ENCODE measurements at regions not wholly inside any gene's neighbourhood (a gene's known extent, or its start where the extent isn't known, plus 50 kb on each side); places are given as distances from the start of the nearest gene placed in this dataset.

DNA sequence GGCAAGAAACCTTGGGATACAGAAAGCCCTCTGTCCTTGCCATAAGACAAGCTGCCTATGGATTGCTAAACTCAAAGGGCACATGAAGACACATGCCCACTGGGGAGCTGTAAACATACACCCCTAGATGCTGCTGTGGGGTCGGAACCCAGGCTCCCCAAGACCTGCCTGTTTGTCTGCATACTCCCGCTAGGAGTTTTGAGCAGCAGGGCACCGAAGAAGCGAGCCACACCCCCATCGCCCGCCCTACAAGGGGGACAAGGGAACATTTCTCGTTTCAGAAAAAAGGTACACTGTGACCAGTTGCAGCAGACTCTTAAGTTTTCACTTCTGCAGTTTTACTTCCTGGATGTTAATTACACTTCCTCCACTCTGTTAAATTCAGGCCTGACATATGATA is 680.2 kb upstream of the GHITM start:
- H3K27ac ChIP-seq, result no peak overlapping the region
- TF ChIP-seq, protein P1, sequence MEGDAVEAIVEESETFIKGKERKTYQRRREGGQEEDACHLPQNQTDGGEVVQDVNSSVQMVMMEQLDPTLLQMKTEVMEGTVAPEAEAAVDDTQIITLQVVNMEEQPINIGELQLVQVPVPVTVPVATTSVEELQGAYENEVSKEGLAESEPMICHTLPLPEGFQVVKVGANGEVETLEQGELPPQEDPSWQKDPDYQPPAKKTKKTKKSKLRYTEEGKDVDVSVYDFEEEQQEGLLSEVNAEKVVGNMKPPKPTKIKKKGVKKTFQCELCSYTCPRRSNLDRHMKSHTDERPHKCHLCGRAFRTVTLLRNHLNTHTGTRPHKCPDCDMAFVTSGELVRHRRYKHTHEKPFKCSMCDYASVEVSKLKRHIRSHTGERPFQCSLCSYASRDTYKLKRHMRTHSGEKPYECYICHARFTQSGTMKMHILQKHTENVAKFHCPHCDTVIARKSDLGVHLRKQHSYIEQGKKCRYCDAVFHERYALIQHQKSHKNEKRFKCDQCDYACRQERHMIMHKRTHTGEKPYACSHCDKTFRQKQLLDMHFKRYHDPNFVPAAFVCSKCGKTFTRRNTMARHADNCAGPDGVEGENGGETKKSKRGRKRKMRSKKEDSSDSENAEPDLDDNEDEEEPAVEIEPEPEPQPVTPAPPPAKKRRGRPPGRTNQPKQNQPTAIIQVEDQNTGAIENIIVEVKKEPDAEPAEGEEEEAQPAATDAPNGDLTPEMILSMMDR (conservative IDR thresholded peaks at IDR 0.05), result no peak
- TF ChIP-seq ZFX (IDR thresholded peaks at IDR 0.05), result no peak

DNA sequence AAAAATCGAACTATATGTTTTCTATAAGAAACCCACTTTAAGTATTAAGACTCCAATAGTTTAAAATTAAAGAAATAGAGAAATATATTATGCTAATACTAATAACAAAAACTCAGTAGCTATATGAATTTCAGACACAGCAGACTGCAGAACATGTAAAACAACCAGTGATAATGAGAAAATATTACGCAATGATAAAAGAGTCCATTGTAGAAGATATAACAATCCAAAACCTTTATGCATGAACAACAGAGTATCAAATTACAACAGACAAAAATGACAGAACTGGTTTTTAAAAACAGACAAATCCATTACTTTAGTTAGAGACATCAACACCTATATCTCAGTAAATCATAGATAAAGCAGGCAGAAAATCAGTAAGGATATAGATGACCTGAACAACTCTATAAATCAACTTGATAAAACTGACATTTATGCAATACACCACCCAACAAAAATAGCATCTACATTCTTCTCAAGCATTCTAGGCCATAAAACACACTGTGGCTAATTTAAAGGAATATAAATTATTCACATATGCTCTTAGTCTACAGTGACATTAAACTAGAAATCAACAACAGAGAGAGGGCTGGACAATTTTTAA is 669.5 kb upstream of the GHITM start:
- H3K27ac ChIP-seq, result no peak overlapping the region
- TF ChIP-seq ZFX (IDR thresholded peaks at IDR 0.05), result no peak
- TF ChIP-seq, protein P1 (conservative IDR thresholded peaks at IDR 0.05), result no peak

DNA sequence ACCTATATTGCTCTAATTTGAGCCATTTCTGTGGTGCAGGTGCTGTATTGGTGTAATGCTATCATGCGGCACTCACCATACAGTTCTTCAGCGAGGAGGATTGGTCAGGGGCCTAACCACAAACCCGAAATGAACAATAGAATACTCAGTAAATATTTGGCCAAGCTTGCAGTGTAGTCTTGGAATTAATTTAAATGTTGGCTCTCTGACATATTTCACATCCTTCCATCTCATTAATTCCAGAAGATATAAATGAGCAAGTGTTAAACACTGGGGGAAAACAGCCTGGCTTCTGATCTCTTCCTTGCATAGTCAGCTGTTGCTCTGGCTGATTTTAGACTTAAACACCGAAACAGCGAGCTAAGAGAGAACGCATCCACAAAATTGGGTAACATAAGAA is 663.1 kb upstream of the GHITM start:
- TF ChIP-seq, protein P1 (conservative IDR thresholded peaks at IDR 0.05), result no peak
- TF ChIP-seq ZFX (IDR thresholded peaks at IDR 0.05), result no peak
- H3K27ac ChIP-seq, result no peak overlapping the region

DNA sequence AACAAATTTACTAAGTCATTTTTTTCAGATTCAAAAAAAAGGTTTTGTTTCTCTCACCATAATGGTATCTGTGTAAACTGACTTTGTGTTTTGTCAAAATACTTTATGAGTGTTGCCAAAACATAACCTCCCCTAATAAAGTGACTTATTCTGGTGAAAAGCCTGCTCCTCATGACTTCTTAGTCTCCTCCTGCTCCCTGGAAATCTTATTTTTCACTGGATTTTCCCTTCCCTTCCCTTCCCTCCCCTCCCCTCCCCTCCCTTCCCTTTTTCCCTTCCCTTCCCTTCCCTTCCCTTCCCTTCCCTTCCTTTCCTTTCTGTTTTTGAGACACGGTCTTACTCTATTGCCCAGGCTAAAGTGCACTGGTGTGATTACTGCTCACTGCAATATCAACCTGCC is 650.1 kb upstream of the GHITM start:
- TF ChIP-seq ZFX (IDR thresholded peaks at IDR 0.05), result no peak
- TF ChIP-seq, protein P1 (conservative IDR thresholded peaks at IDR 0.05), result no peak
- no peak overlapping the region for H3K27ac ChIP-seq

DNA sequence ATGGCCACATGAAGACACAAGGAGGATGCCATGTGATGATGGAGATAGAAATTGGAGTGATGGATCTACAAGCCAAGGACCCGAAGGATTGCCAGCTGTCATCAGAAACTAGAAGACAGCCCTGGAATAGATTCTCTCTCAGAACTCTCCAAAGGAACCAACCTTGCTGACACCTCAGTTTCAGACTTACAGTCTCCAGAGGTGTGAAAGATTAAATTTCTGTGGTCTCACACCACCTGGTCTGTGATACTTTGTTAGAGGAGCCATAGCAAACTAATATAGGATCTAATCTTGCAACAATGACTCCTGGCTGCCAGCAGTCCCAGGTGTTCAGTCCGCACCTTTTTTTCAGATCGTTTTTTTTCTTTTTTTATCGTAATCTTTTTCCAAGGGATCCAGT is 647.3 kb upstream of the GHITM start:
- TF ChIP-seq, protein P1 (conservative IDR thresholded peaks at IDR 0.05), result no peak
- no peak for TF ChIP-seq ZFX (IDR thresholded peaks at IDR 0.05)
- no peak overlapping the region for H3K27ac ChIP-seq

DNA sequence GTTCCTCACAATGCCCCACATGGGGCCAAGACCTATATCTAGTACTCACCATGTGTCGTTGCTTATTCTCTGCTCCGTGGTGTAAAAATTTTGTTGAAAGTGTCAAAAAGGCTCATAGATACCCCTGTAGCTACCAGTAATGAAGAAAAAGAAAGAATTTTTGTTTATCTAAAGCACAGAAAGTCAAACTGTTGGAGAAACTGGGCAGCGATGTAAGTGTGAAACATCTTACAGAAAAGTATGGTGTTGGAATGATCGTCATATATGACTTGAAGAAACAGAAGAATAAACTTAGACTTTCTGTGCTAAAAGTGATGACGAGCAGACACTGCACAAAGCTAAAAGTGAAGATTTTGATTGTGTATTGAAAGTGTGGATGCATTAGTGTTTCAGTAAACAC is 626.6 kb upstream of the GHITM start:
- no peak for TF ChIP-seq ZFX (IDR thresholded peaks at IDR 0.05)
- TF ChIP-seq, protein P1 (conservative IDR thresholded peaks at IDR 0.05), result no peak
- H3K27ac ChIP-seq, result no peak overlapping the region

DNA sequence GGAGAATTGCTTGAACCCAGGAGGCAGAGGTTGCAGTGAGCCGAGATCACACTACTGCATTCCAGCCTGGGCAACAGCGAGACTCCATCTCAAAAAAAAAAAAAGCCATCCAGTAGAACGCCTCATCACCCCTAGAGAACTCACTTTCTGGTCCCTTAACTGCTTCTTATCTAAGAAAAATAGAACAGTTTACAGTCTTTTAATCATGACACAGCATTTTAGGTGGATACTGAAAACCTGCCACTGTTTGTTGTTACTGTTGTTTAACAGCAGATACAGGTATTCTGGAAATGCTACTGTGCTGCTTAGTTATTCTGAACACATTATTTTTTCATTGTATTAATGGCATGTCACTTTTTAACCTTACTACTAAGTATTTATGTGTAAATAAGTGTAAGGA is 624.3 kb upstream of the GHITM start:
- no peak for TF ChIP-seq ZFX (IDR thresholded peaks at IDR 0.05)
- TF ChIP-seq, protein P1 (conservative IDR thresholded peaks at IDR 0.05), result no peak
- no peak overlapping the region for H3K27ac ChIP-seq

All from C4-2B (cell line).